Endothelial cell of umbilical vein (primary cell): ENCODE measurements at regions not wholly inside any gene's neighbourhood (a gene's known extent, or its start where the extent isn't known, plus 50 kb on each side); places are given as distances from the start of the nearest gene placed in this dataset.

Experiments
- BruUV-seq: library from RNA; stranded (reverse); fragments of 400-500 nt; replicated peaks from 2 replicates; lab custom pipeline; 2021; lab: Mats Ljungman, UMichigan
- CTCF ChIA-PET: fragments of 300-600, 350-600 bp; sonication (Branson Sonifier 250); formaldehyde crosslinking; loops from one replicate; lab custom pipeline; 2021; ENCODE audit warnings: antibody characterized with exemption, inconsistent platforms; lab: Charles Lee
- POLR2A ChIA-PET: fragments of 300-600, 350-600 bp; sonication (Branson Sonifier 250); formaldehyde crosslinking; loops from one replicate; lab custom pipeline; 2021; ENCODE audit warnings: antibody characterized with exemption, inconsistent platforms; lab: Charles Lee
- DNase-seq: peaks from one replicate; pipeline ENCODE4 v3.0.0-alpha.2; 2011; ENCODE audit warnings: low read depth, low spot score
- FAIRE-seq: peaks from 2 replicates; lab custom pipeline; 2011; peaks lifted over from hg19 to GRCh38; lab: Jason Lieb, UNC
- H2AFZ ChIP-seq: 2 replicates; pipeline ENCODE4 v1.6.0; 2012; ENCODE audit warnings: low read depth, low read length, control low read depth, inconsistent platforms
- H3K27ac ChIP-seq: 2 replicates; pipeline ENCODE4 v1.5.1; 2011; ENCODE audit warnings: low read depth, mild to moderate bottlenecking, control low read depth, low read length, moderate library complexity; ENCODE audit not compliant: insufficient read depth
- H3K27me3 ChIP-seq, 2 experiments: 2 replicates each; pipeline versions ENCODE4 v1.6.0 to v1.6.1; 2011; ENCODE audit warnings: low read length in 2 of 2, mixed read lengths in 1 of 2; ENCODE audit not compliant: control insufficient read depth in 2 of 2, insufficient read depth in 2 of 2
- H3K36me3 ChIP-seq, 2 experiments: 2 replicates in 1 of 2; 3 replicates in 1 of 2; pipeline ENCODE4 v1.5.1; 2011; ENCODE audit warnings: low read length in 2 of 2, mild to moderate bottlenecking in 1 of 2, moderate library complexity in 1 of 2; ENCODE audit not compliant: control insufficient read depth in 2 of 2, insufficient read depth in 2 of 2; ENCODE audit errors: extremely low read depth in 1 of 2
- H3K4me1 ChIP-seq: 3 replicates; pipeline ENCODE4 v1.5.1; 2011; ENCODE audit warnings: mild to moderate bottlenecking, low read length; ENCODE audit not compliant: control insufficient read depth, insufficient read depth; ENCODE audit errors: extremely low read depth
- H3K4me2 ChIP-seq: 2 replicates; pipeline ENCODE4 v1.6.1; 2011; ENCODE audit warnings: low read length, control low read depth, mixed read lengths; ENCODE audit not compliant: insufficient read depth
- H3K4me3 ChIP-seq, 3 experiments: fragments of 200-600 bp in 1 of 3; sonication (generic), shearing (Covaris generic) in 1 of 3; replicated peaks in 1 of 3; 2 replicates each; pipeline ENCODE4 v1.5.1; 2011 to 2016; ENCODE audit warnings: control low read depth in 3 of 3, low read length in 3 of 3, mild to moderate bottlenecking in 2 of 3, inconsistent platforms in 1 of 3, low read depth in 1 of 3, moderate library complexity in 1 of 3; ENCODE audit not compliant: insufficient read depth in 1 of 3
- H3K79me2 ChIP-seq: 2 replicates; pipeline ENCODE4 v1.6.0; 2012; ENCODE audit warnings: low read length, inconsistent platforms; ENCODE audit not compliant: control insufficient read depth, insufficient read depth
- H3K9ac ChIP-seq: replicated peaks from 2 replicates; pipeline ENCODE3; 2011; ENCODE audit warnings: low read length, control low read depth; ENCODE audit not compliant: insufficient read depth; ENCODE audit errors: extremely low read depth
- H3K9me1 ChIP-seq: replicated peaks from 3 replicates; pipeline ENCODE4 v1.6.0; 2011; ENCODE audit warnings: mild to moderate bottlenecking, low read length; ENCODE audit not compliant: control insufficient read depth, insufficient read depth; ENCODE audit errors: extremely low read depth
- H3K9me3 ChIP-seq: replicated peaks from 2 replicates; pipeline ENCODE4 v1.5.1; 2012; ENCODE audit warnings: low read length, inconsistent platforms; ENCODE audit not compliant: control insufficient read depth, insufficient read depth
- H4K20me1 ChIP-seq: replicated peaks from 2 replicates; pipeline ENCODE3; 2011; ENCODE audit warnings: mild to moderate bottlenecking, low read length; ENCODE audit not compliant: control insufficient read depth, insufficient read depth; ENCODE audit errors: extremely low read depth
- CTCF ChIP-seq, 2 donors: IDR thresholded peaks; 1 replicate in 1 of 2; 2 replicates in 1 of 2; pipeline ENCODE4 v1.5.1; 2011; ENCODE audit warnings: low read length in 2 of 2, mild to moderate bottlenecking in 2 of 2, moderate library complexity in 2 of 2, control low read depth in 1 of 2, inconsistent platforms in 1 of 2, low read depth in 1 of 2; ENCODE audit not compliant: insufficient read depth in 1 of 2; ENCODE audit errors: extremely low read depth in 1 of 2
- EZH2 ChIP-seq: IDR thresholded peaks from 2 replicates; pipeline ENCODE4 v1.6.1; 2012; ENCODE audit warnings: borderline replicate concordance, low read depth, mild to moderate bottlenecking, moderate library complexity, low read length, inconsistent platforms; ENCODE audit not compliant: severe bottlenecking
- FOS ChIP-seq: IDR thresholded peaks from 2 replicates; pipeline ENCODE4 v1.6.1; 2011; ENCODE audit warnings: mild to moderate bottlenecking, low read length, moderate library complexity, borderline replicate concordance; ENCODE audit not compliant: insufficient read depth
- GATA2 ChIP-seq: IDR thresholded peaks from 2 replicates; pipeline ENCODE4 v1.7.0; 2011; ENCODE audit warnings: low read depth, mild to moderate bottlenecking, moderate library complexity, mixed read lengths, low read length; ENCODE audit not compliant: insufficient read length, insufficient read depth
- JUN ChIP-seq: IDR thresholded peaks from 2 replicates; pipeline ENCODE4 v1.6.1; 2011; ENCODE audit warnings: borderline replicate concordance, low read depth; ENCODE audit not compliant: insufficient read length, insufficient read depth
- MAX ChIP-seq: IDR thresholded peaks from 2 replicates; pipeline ENCODE4 v1.6.1; 2011; ENCODE audit not compliant: insufficient read depth, insufficient read length
- MYC ChIP-seq: IDR thresholded peaks from one replicate; pipeline ENCODE4 v1.6.1; 2011; ENCODE audit warnings: mild to moderate bottlenecking, low read depth, low read length
- POLR2A ChIP-seq: IDR thresholded peaks from 2 replicates; pipeline ENCODE4 v1.6.1; 2012; ENCODE audit warnings: low read depth, mild to moderate bottlenecking, control low read depth, low read length
- POLR2AphosphoS5 ChIP-seq: IDR thresholded peaks from 2 replicates; pipeline ENCODE4 v1.6.1; 2012; ENCODE audit warnings: low read depth, mild to moderate bottlenecking, control low read depth, low read length, moderate library complexity; ENCODE audit not compliant: insufficient read depth
- dilution Hi-C: fragments of 300-500 bp; cut with MboI; formaldehyde crosslinking; loops from one replicate; pipeline ENCODE4 v1.15.0; 2019; ENCODE audit warnings: low sequenced_read_pairs; ENCODE audit not compliant: extremely low pct_ligation_motif_present
- intact Hi-C: fragments of 100-400 bp; cut with micrococcal nuclease; formaldehyde crosslinking; loops from one replicate; pipeline ENCODE4 v1.10.0; 2022

GRCh38 chr22:27672721-27673418, 128.7 kb downstream of the MN1 start:
- ChIA-PET POLR2A (no interaction called here), CTCF (no interaction called here)
- H3K27me3 ChIP-seq = peaks cover 0 to 2% of the 10 kb centered on the region in 2 experiments
- no peaks in the 10 kb centered on the region for H3K36me3 ChIP-seq
- no peak for TF ChIP-seq POLR2A
- TF ChIP-seq GATA2 = no peak
- no peak for TF ChIP-seq MAX
- TF ChIP-seq MYC = no peak
- dilution Hi-C loops = no loop called here
- FAIRE-seq (no peak), DNase-seq (no peak)
- H3K4me1 ChIP-seq = peaks cover 11% of the 10 kb centered on the region
- no peaks in the 10 kb centered on the region for H3K9me3 ChIP-seq
- H4K20me1 ChIP-seq = no peaks in the 10 kb centered on the region
- H3K4me2 ChIP-seq = no peak overlapping the region
- H3K79me2 ChIP-seq = no peaks in the 10 kb centered on the region
- H3K9ac ChIP-seq = no peak overlapping the region
- H2AFZ ChIP-seq = no peak overlapping the region
- intact Hi-C loops = no loop called here
- no peak overlapping the region for H3K27ac ChIP-seq
- H3K4me3 ChIP-seq = no peak overlapping the region
- no TSS peak for BruUV-seq
- no peaks in the 10 kb centered on the region for H3K9me1 ChIP-seq

- FAIRE-seq (no peak), DNase-seq (no peak)
- peaks cover 11% of the 10 kb centered on the region for H3K4me1 ChIP-seq
- H4K20me1 ChIP-seq = no peaks in the 10 kb centered on the region
- H3K4me3 ChIP-seq = no peak overlapping the region
- no peaks in the 10 kb centered on the region for H3K9me1 ChIP-seq
- no peak overlapping the region for H3K4me2 ChIP-seq
- no peak overlapping the region for H3K27ac ChIP-seq
- no peaks in the 10 kb centered on the region for H3K79me2 ChIP-seq
- CTCF ChIA-PET = no interaction called here
- H3K27me3 ChIP-seq = peaks cover 2 to 3% of the 10 kb centered on the region in 2 experiments
- dilution Hi-C loops = no loop called here
- no peaks in the 10 kb centered on the region for H3K36me3 ChIP-seq
- H3K9me3 ChIP-seq = no peaks in the 10 kb centered on the region
- H2AFZ ChIP-seq = no peak overlapping the region
- POLR2A ChIA-PET = no interaction called here
- no peak overlapping the region for H3K9ac ChIP-seq
- intact Hi-C loops = no loop called here
- no TSS peak for BruUV-seq
- TF ChIP-seq GATA2 (no peak), POLR2AphosphoS5 (no peak), JUN (no peak), POLR2A (no peak), FOS (no peak), MAX (no peak), CTCF (IDR thresholded peaks at IDR 0.05; ENCODE audit: extremely low read depth in 1 of 2, insufficient read depth in 1 of 2, low read depth in 1 of 2, low read length in 2 of 2) (no peak), MYC (no peak), EZH2 (no peak)
Observed at GRCh38 chr22:27673839-27674238, 127.7 kb downstream of the MN1 start.
